ENCODE measurements at regions not wholly inside any gene's neighbourhood (a gene's known extent, or its start where the extent isn't known, plus 50 kb on each side); places are given as distances from the start of the nearest gene placed in this dataset.
"Not testable (repeated sequence)": the region's sequence is repeated elsewhere in the genome, so short reads cannot be mapped to it uniquely, and the experiment has no call there.

DNA sequence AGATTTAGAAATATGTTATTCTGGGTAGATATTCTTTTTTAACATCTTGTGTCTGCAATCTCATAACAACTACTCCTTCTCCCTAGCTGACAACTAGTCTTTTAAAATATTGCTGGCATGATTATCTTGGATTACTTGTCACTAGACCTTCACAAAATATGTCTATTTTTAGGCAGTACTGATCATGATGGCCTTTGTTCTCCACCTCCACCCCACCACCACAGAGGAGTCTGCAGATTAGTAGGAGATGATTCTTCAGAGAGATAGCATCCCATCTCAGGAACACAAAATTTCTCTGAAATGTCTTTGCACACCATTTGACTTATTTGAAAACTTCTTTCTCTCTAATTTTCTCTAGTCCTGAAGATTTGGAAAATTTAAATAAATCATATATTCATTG lies 338.1 kb upstream of the SPHKAP start:
- Histone ChIP-seq H3K36me3 (ENCODE audit: control insufficient read depth, insufficient read depth, low read length) (no peaks in the 10 kb centered on the region), H3K4me3 (replicated peaks; ENCODE audit: low read depth, low read length) (no peak overlapping the region), H3K27me3 (replicated peaks; ENCODE audit: control insufficient read depth, insufficient read depth, low read length) (no peaks in the 10 kb centered on the region; the same call in 1 of the 2 replicates)
- TF ChIP-seq, protein P1, sequence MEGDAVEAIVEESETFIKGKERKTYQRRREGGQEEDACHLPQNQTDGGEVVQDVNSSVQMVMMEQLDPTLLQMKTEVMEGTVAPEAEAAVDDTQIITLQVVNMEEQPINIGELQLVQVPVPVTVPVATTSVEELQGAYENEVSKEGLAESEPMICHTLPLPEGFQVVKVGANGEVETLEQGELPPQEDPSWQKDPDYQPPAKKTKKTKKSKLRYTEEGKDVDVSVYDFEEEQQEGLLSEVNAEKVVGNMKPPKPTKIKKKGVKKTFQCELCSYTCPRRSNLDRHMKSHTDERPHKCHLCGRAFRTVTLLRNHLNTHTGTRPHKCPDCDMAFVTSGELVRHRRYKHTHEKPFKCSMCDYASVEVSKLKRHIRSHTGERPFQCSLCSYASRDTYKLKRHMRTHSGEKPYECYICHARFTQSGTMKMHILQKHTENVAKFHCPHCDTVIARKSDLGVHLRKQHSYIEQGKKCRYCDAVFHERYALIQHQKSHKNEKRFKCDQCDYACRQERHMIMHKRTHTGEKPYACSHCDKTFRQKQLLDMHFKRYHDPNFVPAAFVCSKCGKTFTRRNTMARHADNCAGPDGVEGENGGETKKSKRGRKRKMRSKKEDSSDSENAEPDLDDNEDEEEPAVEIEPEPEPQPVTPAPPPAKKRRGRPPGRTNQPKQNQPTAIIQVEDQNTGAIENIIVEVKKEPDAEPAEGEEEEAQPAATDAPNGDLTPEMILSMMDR (IDR thresholded peaks at IDR 0.05; ENCODE audit: insufficient read depth, low read length, poor library complexity, severe bottlenecking) = no peak
- no peak for DNase-seq (ENCODE audit: extremely low read depth, insufficient read length)

DNA sequence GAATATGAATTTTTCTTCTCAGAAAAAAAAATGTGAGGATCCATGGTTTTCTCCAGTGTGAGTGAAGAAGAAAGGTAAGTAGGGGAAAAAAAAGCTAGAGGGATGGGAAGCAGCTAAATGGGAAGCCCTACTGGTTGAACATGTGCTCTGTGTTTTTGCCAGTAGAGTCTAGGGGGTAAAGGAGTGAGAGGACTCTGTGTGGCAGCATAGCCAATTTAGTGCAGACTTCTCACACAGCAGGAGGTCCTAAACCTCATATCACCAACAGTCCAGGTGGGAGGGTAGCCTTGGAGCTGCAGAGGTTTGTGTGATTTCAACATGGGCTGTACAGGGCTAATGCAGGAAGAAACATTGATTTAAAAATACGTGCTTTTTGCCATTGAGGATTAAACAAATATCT lies 334.5 kb upstream of the SPHKAP start:
- Histone ChIP-seq H3K4me3 (replicated peaks; ENCODE audit: low read depth, low read length) (no peak overlapping the region), H3K27me3 (replicated peaks; ENCODE audit: control insufficient read depth, insufficient read depth, low read length) (no peaks in the 10 kb centered on the region; the same call in 1 of the 2 replicates), H3K36me3 (ENCODE audit: control insufficient read depth, insufficient read depth, low read length) (no peaks in the 10 kb centered on the region)
- TF ChIP-seq, protein P1 (IDR thresholded peaks at IDR 0.05; ENCODE audit: insufficient read depth, low read length, poor library complexity, severe bottlenecking) = no peak
- DNase-seq (ENCODE audit: extremely low read depth, insufficient read length) = no peak

GRCh38 chr2:228513480-228513879 lies 332.0 kb upstream of the SPHKAP start:
- H3K4me3 ChIP-seq (replicated peaks; ENCODE audit: low read depth, low read length); DNase-seq (ENCODE audit: extremely low read depth, insufficient read length); H3K36me3 ChIP-seq (ENCODE audit: control insufficient read depth, insufficient read depth, low read length); H3K27me3 ChIP-seq (replicated peaks; ENCODE audit: control insufficient read depth, insufficient read depth, low read length): not testable (repeated sequence)

- Histone ChIP-seq H3K36me3 (ENCODE audit: control insufficient read depth, insufficient read depth, low read length) (no peaks in the 10 kb centered on the region), H3K27me3 (replicated peaks; ENCODE audit: control insufficient read depth, insufficient read depth, low read length) (no peaks in the 10 kb centered on the region), H3K4me3 (replicated peaks; ENCODE audit: low read depth, low read length) (no peak overlapping the region)
- TF ChIP-seq, protein P1 (IDR thresholded peaks at IDR 0.05; ENCODE audit: insufficient read depth, low read length, poor library complexity, severe bottlenecking) = no peak
- no peak for DNase-seq (ENCODE audit: extremely low read depth, insufficient read length)
These were observed 327.5 kb upstream of the SPHKAP start for GRCh38 chr2:228509021-228509420.

DNA sequence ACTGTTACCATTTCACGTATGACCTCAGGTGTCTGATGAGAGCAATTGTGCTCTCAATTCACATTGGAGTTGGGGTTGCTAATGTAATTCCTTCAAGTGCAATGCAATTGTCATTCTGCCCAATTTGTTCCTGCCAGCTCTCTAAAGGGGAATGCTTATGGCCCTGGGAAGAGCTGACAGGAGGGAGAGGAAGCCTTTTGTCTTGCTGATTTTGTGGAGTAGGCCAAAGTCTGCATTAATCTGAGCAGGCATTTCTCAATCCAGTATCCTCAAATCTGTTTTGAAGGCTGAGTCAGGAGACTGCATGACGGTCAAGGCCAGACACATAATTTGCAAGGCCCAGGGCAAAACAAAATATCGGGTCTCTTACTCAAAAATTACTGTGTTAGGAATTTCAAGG lies 326.4 kb upstream of the SPHKAP start:
- TF ChIP-seq, protein P1 (IDR thresholded peaks at IDR 0.05; ENCODE audit: insufficient read depth, low read length, poor library complexity, severe bottlenecking) = no peak
- H3K36me3 ChIP-seq (ENCODE audit: control insufficient read depth, insufficient read depth, low read length) = no peaks in the 10 kb centered on the region
- no peak overlapping the region for H3K4me3 ChIP-seq (replicated peaks; ENCODE audit: low read depth, low read length)
- H3K27me3 ChIP-seq (replicated peaks; ENCODE audit: control insufficient read depth, insufficient read depth, low read length) = no peaks in the 10 kb centered on the region
- DNase-seq (ENCODE audit: extremely low read depth, insufficient read length) = no peak

- H3K36me3 ChIP-seq (ENCODE audit: control insufficient read depth, insufficient read depth, low read length) = no peaks in the 10 kb centered on the region
- no peaks in the 10 kb centered on the region for H3K27me3 ChIP-seq (replicated peaks; ENCODE audit: control insufficient read depth, insufficient read depth, low read length)
- TF ChIP-seq, protein P1 (IDR thresholded peaks at IDR 0.05; ENCODE audit: insufficient read depth, low read length, poor library complexity, severe bottlenecking) = no peak
- DNase-seq (ENCODE audit: extremely low read depth, insufficient read length) = no peak
- H3K4me3 ChIP-seq (replicated peaks; ENCODE audit: low read depth, low read length) = no peak overlapping the region
These were observed 325.8 kb upstream of the SPHKAP start for GRCh38 chr2:228507231-228507824.

All from GM06990 (cell line).